HUES6 (cell line): ENCODE measurements at regions not wholly inside any gene's neighbourhood (a gene's known extent, or its start where the extent isn't known, plus 50 kb on each side); places are given as distances from the start of the nearest gene placed in this dataset.

Source experiments
- H3K27ac ChIP-seq: 2 replicates; pipeline ENCODE4 v1.7.0; 2013; ENCODE audit warnings: low read depth, mild to moderate bottlenecking, low read length, inconsistent platforms
- H3K27me3 ChIP-seq: 2 replicates; pipeline ENCODE4 v1.6.1; 2013; ENCODE audit warnings: low read length; ENCODE audit not compliant: control insufficient read depth, insufficient read depth
- H3K36me3 ChIP-seq: 2 replicates; pipeline ENCODE4 v1.6.1; 2013; ENCODE audit warnings: low read length; ENCODE audit not compliant: control insufficient read depth, insufficient read depth
- H3K4me1 ChIP-seq: 2 replicates; pipeline ENCODE4 v1.6.1; 2013; ENCODE audit warnings: low read length; ENCODE audit not compliant: control insufficient read depth, insufficient read depth
- H3K4me3 ChIP-seq: 2 replicates; pipeline ENCODE4 v1.5.1; 2013; ENCODE audit warnings: low read depth, low read length
- H3K9ac ChIP-seq: one replicate; pipeline ENCODE4 v1.6.1; 2013; ENCODE audit warnings: mild to moderate bottlenecking, low read length
- H3K9me3 ChIP-seq: 2 replicates; pipeline ENCODE4 v1.6.1; 2013; ENCODE audit warnings: low read depth, low read length; ENCODE audit not compliant: control insufficient read depth, insufficient read depth

GRCh38 chr2:66691031-66691965 is 256.4 kb downstream of the MEIS1 start:
- no peaks in the 10 kb centered on the region for H3K36me3 ChIP-seq
- H3K9ac ChIP-seq, result no peak overlapping the region
- no peak overlapping the region for H3K27ac ChIP-seq
- H3K4me3 ChIP-seq, result no peak overlapping the region
- H3K27me3 ChIP-seq, result no peaks in the 10 kb centered on the region
- no peaks in the 10 kb centered on the region for H3K9me3 ChIP-seq
- peaks cover 32% of the 10 kb centered on the region for H3K4me1 ChIP-seq

- H3K27ac ChIP-seq, result no peak overlapping the region
- H3K4me3 ChIP-seq, result no peak overlapping the region
- no peaks in the 10 kb centered on the region for H3K36me3 ChIP-seq
- H3K9me3 ChIP-seq, result no peaks in the 10 kb centered on the region
- no peaks in the 10 kb centered on the region for H3K27me3 ChIP-seq
- H3K4me1 ChIP-seq, result peaks cover 26% of the 10 kb centered on the region
- no peak overlapping the region for H3K9ac ChIP-seq
These were observed 257.7 kb downstream of the MEIS1 start for GRCh38 chr2:66692521-66693054.

DNA sequence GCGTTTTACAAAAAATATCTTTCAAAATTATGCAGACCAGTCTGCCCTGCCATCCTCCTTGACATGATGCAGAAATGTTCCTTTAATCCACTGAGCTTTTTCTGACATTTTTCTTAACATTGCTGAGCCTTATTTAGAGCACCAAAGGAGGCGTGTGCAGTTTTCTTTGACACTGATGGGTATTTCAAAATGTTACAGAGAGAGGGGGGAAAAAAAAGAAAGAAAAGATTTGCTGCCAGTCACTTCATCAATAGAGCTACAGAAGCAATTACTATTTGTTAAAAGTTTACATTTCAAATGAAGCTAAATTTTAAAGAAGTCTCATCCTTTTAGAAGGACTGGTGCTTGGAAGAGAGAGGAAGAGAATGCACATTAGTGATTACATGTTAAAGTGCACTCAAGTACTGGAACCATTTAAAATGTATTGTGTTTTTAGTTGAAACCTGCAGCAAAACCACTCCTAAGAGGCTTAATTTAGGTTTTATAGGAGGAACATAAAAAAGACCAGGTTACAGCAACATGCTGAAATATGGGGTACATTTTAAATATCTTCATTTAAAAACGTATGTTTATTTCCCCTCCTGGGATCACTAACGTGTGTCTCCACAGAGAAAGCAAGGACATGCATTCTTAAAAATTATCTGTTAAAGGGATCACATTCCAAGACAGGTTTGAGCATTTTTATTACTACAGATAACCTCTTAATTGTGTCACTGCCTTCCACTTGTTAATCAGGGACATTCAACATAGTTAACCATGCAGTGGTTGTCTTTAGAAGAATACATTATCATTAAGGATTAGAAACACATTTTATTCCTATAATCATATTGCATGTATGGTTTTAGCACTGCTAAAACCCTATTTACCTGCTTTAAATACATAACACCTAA is 258.4 kb downstream of the MEIS1 start:
- Histone ChIP-seq H3K9me3 (no peaks in the 10 kb centered on the region), H3K4me1 (peaks cover 26% of the 10 kb centered on the region), H3K9ac (no peak overlapping the region), H3K36me3 (no peaks in the 10 kb centered on the region), H3K27me3 (no peaks in the 10 kb centered on the region), H3K27ac (no peak overlapping the region), H3K4me3 (no peak overlapping the region)

DNA sequence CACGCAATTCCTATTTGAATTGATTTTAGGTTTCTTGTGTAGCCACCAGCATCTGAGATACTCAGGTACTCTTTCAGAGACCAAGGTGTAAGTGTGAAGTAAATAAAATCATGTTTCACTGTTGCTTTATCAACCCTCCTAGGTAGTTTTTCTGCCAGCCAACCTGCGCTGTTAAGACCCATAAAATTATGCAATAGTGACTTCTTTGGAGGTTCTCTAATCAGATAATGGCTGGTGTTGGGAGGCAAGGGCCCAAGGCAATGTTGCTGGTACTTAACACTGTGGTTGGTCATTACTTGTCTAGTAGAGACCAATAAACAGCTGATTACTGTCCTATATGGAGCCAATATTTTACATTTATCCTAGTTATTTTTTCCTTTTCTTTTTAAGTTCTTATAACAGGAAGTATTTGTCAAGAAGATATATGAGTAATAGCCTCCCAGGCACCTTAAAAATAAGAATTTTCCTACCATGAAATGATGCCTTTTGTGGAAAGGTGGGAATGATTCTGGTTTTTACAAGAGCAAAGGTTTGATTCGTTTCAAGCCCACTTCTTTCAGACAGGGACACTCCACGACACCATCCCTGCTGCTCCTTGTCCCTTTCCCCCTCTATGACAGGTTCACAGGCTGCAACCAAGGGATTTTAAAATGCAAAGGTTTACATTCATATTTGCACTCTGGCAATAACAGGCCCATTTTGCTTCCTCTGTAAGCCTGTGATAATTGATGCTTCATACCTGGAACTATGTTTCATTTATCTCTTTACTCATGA is 259.3 kb downstream of the MEIS1 start:
- Histone ChIP-seq H3K4me1 (peaks cover 32% of the 10 kb centered on the region), H3K36me3 (no peaks in the 10 kb centered on the region), H3K27ac (no peak overlapping the region), H3K27me3 (no peaks in the 10 kb centered on the region), H3K4me3 (no peak overlapping the region), H3K9me3 (no peaks in the 10 kb centered on the region), H3K9ac (no peak overlapping the region)

DNA sequence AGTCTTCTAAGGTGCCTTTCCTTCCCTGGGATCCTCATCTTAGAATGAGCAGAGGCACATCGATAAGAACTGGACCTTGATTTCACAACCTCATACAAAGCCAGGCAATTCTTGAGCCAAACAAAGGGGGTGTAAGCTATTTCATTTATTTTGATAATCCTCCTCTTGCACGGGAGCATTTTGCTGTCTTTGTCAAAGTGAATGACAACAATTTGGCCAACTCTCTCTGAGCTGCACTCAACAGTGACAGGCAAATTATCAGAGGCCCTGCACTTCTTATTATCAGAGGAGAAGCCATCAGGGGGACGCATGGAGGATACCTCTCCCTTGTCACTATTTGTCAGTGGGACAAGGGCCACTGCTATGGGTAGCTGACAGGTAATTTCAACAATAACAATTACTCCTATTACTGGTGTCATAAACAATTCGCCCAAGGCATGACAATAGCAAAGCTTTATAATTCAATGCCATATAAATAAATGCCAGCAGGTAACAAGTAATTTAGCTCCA is 260.4 kb downstream of the MEIS1 start:
- no peaks in the 10 kb centered on the region for H3K9me3 ChIP-seq
- no peak overlapping the region for H3K9ac ChIP-seq
- H3K4me1 ChIP-seq, result peaks cover 42% of the 10 kb centered on the region
- H3K27me3 ChIP-seq, result no peaks in the 10 kb centered on the region
- H3K36me3 ChIP-seq, result no peaks in the 10 kb centered on the region
- H3K4me3 ChIP-seq, result no peak overlapping the region
- H3K27ac ChIP-seq, result no peak overlapping the region

DNA sequence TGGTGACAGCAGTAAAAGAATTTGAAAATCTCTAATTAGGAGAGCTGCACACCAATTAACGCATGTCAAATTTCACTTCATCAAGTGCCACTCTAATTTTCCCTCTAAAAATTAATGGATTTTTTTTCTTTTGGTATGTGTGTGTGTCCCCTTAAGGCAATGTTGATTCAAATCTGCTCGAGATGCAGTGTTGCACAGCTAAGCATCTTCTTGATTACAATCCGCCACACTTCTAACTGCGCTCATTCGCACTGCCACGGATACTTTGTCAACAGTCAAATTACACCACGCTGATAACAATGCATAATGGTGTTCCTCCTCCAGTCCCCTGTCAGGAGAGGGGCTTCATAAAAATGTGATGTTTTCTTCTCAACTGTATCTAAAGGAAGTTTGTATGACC is 261.4 kb downstream of the MEIS1 start:
- peaks cover 33% of the 10 kb centered on the region for H3K4me1 ChIP-seq
- H3K9ac ChIP-seq, result no peak overlapping the region
- no peak overlapping the region for H3K27ac ChIP-seq
- H3K27me3 ChIP-seq, result no peaks in the 10 kb centered on the region
- H3K4me3 ChIP-seq, result no peak overlapping the region
- H3K9me3 ChIP-seq, result no peaks in the 10 kb centered on the region
- H3K36me3 ChIP-seq, result no peaks in the 10 kb centered on the region

DNA sequence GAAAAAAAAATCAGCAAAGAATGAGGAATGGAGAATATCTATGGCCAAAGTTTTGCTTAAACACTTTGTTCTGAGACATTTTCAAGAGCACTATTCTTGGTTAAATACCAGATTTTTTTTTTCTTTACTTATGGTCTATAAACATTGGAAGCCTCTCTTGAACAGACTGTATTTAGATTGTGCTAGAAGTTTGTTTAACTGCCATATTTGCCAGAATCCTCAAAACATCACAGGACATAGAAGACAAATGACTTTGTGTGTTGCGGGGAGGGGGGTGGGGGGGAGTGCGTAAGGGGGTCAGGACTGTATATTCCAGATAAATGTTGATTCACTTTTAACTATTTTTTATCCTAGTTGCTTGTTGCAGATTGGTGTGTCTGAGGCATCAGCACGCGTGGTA is 262.0 kb downstream of the MEIS1 start:
- H3K9ac ChIP-seq, result no peak overlapping the region
- no peaks in the 10 kb centered on the region for H3K36me3 ChIP-seq
- H3K4me1 ChIP-seq, result peaks cover 28% of the 10 kb centered on the region
- no peak overlapping the region for H3K4me3 ChIP-seq
- no peak overlapping the region for H3K27ac ChIP-seq
- no peaks in the 10 kb centered on the region for H3K9me3 ChIP-seq
- no peaks in the 10 kb centered on the region for H3K27me3 ChIP-seq

DNA sequence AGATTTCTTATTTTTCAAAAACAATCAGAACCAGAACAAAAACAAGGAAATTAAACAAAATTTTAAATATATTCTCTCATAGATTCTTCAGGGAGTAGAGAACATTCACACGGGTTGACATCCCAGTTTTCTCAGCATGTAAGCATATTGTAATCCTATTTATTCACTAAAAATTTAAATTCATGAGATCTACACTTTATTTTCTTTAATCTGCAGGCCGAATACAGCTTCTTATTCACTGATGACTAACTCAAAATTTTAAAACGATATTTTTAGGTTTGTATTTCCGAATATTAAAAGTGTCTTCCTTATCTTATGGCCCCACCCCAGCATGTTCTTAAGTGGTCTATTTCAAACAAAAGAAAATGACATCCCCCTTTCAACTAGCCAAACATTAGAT is 262.4 kb downstream of the MEIS1 start:
- Histone ChIP-seq H3K9me3 (no peaks in the 10 kb centered on the region), H3K4me3 (no peak overlapping the region), H3K27ac (no peak overlapping the region), H3K36me3 (no peaks in the 10 kb centered on the region), H3K27me3 (no peaks in the 10 kb centered on the region), H3K9ac (no peak overlapping the region), H3K4me1 (peaks cover 25% of the 10 kb centered on the region)

DNA sequence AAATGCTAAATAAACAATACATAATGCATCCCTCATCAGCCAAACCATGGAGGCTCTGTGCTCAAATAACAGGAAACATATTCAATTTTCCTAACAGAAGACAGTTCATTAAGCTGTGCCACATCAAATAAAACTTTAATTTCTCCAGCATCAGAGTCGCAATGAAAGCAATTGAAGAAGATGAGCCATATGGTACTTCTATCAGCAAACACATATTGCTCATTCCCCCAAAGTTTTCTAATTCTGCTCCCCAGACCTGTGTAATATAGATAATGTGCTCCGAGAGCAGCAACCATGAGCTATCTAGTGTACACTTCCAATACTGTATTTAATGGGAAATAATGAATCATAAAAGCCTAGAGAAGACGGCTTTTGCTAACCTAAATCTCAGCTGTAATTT is 263.2 kb downstream of the MEIS1 start:
- H3K36me3 ChIP-seq, result no peaks in the 10 kb centered on the region
- H3K4me3 ChIP-seq, result no peak overlapping the region
- no peaks in the 10 kb centered on the region for H3K27me3 ChIP-seq
- H3K9me3 ChIP-seq, result no peaks in the 10 kb centered on the region
- H3K4me1 ChIP-seq, result peaks cover 19% of the 10 kb centered on the region
- no peak overlapping the region for H3K27ac ChIP-seq
- no peak overlapping the region for H3K9ac ChIP-seq

GRCh38 chr2:66698576-66699239 is 263.8 kb downstream of the MEIS1 start:
- no peaks in the 10 kb centered on the region for H3K36me3 ChIP-seq
- H3K4me1 ChIP-seq, result peaks cover 18% of the 10 kb centered on the region
- no peaks in the 10 kb centered on the region for H3K27me3 ChIP-seq
- no peak overlapping the region for H3K9ac ChIP-seq
- H3K4me3 ChIP-seq, result no peak overlapping the region
- H3K27ac ChIP-seq, result no peak overlapping the region
- no peaks in the 10 kb centered on the region for H3K9me3 ChIP-seq
